Panc1 (cell line): ENCODE measurements at regions not wholly inside any gene's neighbourhood (a gene's known extent, or its start where the extent isn't known, plus 50 kb on each side); places are given as distances from the start of the nearest gene placed in this dataset.

ENCODE experiments used
- POLR2AphosphoS5 ChIP-seq: IDR thresholded peaks from 2 replicates; pipeline ENCODE4 v1.6.1; 2012; ENCODE audit warnings: mild to moderate bottlenecking, low read depth, low read length, moderate library complexity
- TCF7L2 ChIP-seq: IDR thresholded peaks from 2 replicates; pipeline ENCODE4 v1.6.1; 2011; ENCODE audit warnings: mild to moderate bottlenecking, low read depth, low read length, inconsistent platforms
- TF ChIP-seq, protein P1 (sequence below): fragments of 450-650 bp; IDR thresholded peaks from 2 replicates; pipeline ENCODE4 v1.5.1; 2017; ENCODE audit warnings: mild to moderate bottlenecking
- TF ChIP-seq, protein P2 (sequence below), 2 experiments: IDR thresholded peaks; 2 replicates each; pipeline ENCODE4 v1.6.1; 2011 to 2012; ENCODE audit warnings: low read depth in 2 of 2, control low read depth in 1 of 2, low read length in 1 of 2, mild to moderate bottlenecking in 1 of 2, moderate library complexity in 1 of 2; ENCODE audit not compliant: insufficient read depth in 1 of 2

DNA sequence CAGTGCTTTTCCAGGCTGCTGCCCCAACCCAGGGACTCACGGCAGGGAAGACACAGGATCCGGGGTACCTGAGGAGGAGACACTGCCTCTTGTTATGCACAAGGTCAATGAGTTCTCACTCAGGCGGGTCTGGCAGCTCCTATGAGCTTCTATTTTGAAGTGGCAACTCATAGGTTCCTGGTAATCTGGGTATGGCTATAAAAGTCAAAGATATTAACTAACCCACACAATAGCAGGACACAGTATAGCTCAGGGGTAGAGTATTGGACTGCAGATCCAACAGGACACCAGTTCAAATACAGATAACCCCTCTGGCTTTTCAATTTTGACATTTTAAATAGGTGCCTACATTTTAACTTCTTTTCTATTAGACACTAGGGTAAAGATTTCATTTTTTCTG, 130.3 kb upstream of the ZNF746 start:
- TF ChIP-seq, protein P1, sequence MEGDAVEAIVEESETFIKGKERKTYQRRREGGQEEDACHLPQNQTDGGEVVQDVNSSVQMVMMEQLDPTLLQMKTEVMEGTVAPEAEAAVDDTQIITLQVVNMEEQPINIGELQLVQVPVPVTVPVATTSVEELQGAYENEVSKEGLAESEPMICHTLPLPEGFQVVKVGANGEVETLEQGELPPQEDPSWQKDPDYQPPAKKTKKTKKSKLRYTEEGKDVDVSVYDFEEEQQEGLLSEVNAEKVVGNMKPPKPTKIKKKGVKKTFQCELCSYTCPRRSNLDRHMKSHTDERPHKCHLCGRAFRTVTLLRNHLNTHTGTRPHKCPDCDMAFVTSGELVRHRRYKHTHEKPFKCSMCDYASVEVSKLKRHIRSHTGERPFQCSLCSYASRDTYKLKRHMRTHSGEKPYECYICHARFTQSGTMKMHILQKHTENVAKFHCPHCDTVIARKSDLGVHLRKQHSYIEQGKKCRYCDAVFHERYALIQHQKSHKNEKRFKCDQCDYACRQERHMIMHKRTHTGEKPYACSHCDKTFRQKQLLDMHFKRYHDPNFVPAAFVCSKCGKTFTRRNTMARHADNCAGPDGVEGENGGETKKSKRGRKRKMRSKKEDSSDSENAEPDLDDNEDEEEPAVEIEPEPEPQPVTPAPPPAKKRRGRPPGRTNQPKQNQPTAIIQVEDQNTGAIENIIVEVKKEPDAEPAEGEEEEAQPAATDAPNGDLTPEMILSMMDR: no peak
- TF ChIP-seq, protein P2, sequence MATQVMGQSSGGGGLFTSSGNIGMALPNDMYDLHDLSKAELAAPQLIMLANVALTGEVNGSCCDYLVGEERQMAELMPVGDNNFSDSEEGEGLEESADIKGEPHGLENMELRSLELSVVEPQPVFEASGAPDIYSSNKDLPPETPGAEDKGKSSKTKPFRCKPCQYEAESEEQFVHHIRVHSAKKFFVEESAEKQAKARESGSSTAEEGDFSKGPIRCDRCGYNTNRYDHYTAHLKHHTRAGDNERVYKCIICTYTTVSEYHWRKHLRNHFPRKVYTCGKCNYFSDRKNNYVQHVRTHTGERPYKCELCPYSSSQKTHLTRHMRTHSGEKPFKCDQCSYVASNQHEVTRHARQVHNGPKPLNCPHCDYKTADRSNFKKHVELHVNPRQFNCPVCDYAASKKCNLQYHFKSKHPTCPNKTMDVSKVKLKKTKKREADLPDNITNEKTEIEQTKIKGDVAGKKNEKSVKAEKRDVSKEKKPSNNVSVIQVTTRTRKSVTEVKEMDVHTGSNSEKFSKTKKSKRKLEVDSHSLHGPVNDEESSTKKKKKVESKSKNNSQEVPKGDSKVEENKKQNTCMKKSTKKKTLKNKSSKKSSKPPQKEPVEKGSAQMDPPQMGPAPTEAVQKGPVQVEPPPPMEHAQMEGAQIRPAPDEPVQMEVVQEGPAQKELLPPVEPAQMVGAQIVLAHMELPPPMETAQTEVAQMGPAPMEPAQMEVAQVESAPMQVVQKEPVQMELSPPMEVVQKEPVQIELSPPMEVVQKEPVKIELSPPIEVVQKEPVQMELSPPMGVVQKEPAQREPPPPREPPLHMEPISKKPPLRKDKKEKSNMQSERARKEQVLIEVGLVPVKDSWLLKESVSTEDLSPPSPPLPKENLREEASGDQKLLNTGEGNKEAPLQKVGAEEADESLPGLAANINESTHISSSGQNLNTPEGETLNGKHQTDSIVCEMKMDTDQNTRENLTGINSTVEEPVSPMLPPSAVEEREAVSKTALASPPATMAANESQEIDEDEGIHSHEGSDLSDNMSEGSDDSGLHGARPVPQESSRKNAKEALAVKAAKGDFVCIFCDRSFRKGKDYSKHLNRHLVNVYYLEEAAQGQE (IDR thresholded peaks at IDR 0.05; ENCODE audit: insufficient read depth in 1 of 2, low read depth in 2 of 2, low read length in 1 of 2): no peak
- no peak for TF ChIP-seq TCF7L2
- TF ChIP-seq POLR2AphosphoS5: no peak
